Daoy (cell line): ENCODE measurements at regions not wholly inside any gene's neighbourhood (a gene's known extent, or its start where the extent isn't known, plus 50 kb on each side); places are given as distances from the start of the nearest gene placed in this dataset.
"Not testable (repeated sequence)": the region's sequence is repeated elsewhere in the genome, so short reads cannot be mapped to it uniquely, and the experiment has no call there.

ENCODE experiments used
- DNase-seq: peaks from one replicate; pipeline ENCODE4 v3.0.0-alpha.2; 2015; ENCODE audit warnings: low read depth

DNA sequence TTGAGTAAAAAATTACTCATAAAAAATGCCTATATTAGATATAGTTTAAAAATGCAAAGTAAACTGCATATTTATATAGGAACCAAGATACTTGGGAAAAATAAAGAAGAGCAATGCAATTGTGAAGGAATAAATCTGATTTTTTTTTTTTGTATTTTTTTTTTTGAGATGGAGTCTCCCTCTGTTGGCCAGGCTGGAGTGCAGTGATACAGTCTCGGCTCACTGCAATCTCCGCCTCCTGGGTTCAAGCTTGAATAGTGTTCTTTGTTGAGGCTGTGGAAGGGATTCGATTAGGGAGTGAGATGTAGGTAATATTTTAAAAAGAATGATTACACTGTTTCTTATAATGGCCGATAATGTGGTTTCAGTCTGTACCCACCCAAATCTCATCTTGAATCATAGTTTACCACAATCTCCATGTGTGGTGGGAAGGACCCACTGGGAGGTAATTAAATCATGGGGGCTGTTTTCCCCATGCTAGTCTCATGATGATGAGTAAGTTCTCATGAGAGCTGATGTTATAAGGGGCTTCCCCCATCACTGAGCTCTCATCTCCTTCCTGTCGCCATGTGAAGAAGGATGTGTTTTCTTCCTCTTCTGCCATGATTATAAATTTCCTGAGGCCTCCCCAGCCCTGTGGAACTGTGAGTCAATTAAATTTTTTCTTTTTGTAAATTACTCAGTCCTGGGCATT, 1765.9 kb downstream of the PLA2G4A start:
- peak; percentile 2 for DNase-seq

DNA sequence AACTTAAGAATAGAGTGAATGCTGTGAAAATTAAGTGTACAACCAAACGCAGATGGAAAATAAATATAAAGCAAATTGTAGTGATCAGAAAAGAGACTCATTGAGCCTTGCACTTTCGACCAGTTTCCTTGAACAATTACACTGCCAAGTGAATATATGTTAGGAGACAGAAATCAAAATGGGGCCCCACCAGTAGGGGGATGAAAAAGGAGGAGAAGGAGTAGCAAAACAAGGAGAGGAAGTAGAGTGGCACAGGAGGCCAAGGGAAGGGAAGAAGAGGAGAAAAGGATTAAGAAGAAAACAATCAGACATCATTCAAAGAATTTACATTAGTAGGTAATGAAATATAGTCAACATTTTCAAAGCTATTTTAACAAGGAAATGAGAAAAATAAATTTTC, 1770.6 kb downstream of the PLA2G4A start:
- DNase-seq: no peak

DNA sequence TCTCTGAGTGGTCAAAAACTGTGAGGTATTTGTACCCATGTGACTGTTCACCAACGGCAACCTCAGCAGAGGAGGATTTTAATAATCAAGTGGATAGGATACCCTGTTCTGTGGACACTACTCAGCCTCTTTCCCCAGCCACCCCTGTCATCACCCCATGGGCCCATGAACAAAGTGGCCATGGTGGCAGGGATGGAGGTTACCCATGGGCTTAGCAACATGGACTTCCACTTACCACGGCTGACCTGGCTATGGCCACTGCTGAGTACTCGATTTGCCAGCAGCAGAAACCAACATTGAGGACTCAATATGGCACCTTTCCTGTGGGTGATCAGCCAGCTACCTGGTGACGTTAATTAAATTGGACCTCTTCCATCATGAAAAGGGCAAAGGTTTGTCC, 1782.7 kb downstream of the PLA2G4A start:
- DNase-seq: no peak

GRCh38 chr1:188615321-188615720, 1786.6 kb downstream of the PLA2G4A start:
- DNase-seq: no peak

GRCh38 chr1:188620236-188620635, 1791.5 kb downstream of the PLA2G4A start:
- DNase-seq: no peak

GRCh38 chr1:188641566-188642211, 1812.9 kb downstream of the PLA2G4A start:
- no peak for DNase-seq

DNA sequence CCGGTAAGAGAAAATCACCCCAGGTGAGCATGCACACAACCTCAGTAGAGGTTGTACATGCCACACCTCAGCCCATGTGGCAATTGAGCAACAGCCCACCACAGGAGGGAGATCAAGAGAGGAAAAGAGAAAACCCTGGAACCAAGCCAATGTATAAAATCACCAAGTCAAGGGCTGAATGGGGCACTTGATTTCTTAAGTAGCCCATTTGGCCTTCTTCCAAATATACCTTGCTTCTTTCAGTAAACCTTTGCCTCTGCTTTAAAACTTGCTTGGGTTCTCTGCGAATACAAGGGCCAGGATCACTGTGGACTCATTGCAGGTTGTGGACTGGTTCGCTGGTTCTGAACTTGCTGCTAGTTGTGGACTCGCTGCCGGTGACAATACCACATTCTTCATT, 1814.0 kb downstream of the PLA2G4A start:
- DNase-seq: peak; percentile 6

GRCh38 chr1:188652678-188653077, 1823.9 kb downstream of the PLA2G4A start:
- DNase-seq: peak; percentile 59

DNA sequence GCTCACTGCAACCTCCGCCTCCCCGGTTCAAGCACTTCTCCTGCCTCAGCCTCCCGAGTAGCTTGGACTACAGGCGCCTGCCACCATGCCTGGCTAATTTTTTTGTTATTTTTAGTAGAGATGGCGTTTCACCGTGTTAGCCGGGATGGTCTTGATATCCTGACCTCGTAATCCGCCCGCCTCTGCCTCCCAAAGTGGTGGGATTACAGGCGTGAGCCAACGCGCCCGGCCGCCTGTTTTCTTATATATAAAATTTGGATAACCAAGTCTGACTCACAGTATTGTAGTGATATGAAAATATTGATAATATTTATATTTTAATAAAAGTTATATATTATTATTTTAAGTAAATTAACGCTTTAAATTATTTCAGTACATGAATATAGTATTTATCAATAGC, 1821.7 kb downstream of the BRINP3 start:
- DNase-seq: not testable (repeated sequence)

- DNase-seq: no peak
These were observed 1817.1 kb downstream of the BRINP3 start for GRCh38 chr1:188660572-188660971.

- no peak for DNase-seq
These were observed 1812.2 kb downstream of the BRINP3 start for GRCh38 chr1:188665477-188665876.

GRCh38 chr1:188668083-188668482, 1809.6 kb downstream of the BRINP3 start:
- DNase-seq: no peak

- DNase-seq: peak; percentile 34
These were observed 1807.8 kb downstream of the BRINP3 start for GRCh38 chr1:188669728-188670382.

DNA sequence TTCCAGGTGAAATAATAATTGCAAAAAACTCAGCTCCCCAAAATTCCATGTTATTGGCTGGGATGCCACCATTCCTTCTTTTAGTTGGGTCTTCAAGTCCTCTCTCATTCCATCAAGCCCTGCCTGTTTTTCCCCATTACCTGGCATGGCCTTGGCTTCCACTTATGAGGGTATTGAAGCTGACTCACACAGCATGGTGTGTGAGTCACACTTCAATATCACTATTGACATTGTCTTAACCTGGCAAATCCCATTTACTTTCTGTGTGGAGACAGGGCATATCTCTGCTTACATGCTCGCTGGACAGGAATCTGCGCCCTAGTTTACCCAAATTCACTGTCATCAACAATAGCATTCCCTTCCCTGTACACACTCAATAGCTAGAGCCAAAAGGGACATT, 1806.8 kb downstream of the BRINP3 start:
- peak; percentile 62 for DNase-seq

GRCh38 chr1:188672153-188672552, 1805.5 kb downstream of the BRINP3 start:
- no peak for DNase-seq

GRCh38 chr1:188689542-188689941, 1788.1 kb downstream of the BRINP3 start:
- DNase-seq: peak; percentile 86

DNA sequence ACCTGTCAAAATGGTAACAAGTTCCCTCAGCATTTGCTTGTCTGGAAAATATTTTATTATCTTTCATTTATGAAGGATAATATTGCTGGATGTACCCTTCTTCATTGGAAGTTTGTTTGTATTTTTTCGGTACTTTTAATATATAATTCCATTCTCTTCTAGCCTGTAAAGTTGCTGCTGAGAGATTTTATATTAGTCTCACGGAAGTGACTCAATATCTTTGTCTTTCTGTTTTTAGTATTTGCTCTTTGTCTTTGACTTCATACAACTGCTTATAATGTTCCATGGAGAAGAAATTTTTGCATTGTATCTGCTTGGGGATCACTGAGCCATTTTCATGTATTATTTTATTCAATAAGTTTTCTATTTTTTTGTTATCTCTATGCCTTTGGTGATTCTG, 1777.5 kb downstream of the BRINP3 start:
- DNase-seq: no peak

DNA sequence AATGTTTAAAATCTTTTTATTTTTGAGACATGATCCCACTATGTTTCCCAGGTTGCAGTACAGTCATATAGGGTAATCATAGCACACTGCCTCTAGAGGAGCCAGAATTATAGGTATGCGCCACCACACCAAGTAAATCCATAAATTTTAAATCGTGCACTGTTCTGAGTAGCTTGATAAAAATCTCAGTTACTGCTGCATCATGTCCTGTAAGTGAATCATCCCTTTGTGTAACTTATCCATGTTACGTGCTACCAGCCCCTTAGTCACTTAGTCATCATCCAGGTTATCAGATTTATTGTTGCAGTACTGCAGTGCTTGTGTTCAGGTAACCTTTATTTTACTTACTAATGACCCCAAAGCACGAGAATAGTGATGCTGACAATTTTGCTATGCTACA, 1770.9 kb downstream of the BRINP3 start:
- DNase-seq: peak; percentile 79

DNA sequence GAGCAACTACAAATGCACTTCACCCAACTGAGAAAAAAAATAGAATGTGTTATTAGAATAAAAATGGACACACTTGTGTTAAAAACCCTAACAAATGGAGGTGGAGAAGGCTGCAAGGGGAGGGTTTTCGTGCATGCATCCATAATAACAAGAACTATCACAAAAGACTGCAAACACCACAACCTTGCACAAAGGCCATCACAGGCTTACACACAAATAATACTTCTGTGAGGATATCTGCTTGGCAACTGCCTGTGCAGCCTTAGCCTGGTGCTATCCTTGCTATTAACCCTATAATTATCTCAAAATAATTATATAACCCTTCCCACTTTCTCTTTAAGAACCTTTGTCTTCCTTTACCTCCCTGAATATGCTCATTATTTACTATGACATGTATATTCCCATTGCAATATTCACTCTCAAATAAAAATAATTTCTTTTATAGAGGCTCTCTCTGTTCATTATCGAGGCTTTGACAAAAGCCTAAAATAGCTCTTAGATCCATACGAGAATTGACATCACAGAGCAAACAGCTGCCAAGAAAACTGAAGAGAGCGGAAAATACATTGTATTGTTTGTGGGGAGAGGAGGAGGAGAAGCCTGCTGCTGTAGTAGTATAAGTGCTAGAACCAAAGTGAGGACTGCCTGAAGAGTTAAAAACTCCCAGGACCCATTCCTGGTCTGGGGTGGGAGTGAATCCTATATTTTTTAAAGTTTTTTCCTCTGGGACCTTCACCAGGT, 1768.7 kb downstream of the BRINP3 start:
- DNase-seq: no peak

DNA sequence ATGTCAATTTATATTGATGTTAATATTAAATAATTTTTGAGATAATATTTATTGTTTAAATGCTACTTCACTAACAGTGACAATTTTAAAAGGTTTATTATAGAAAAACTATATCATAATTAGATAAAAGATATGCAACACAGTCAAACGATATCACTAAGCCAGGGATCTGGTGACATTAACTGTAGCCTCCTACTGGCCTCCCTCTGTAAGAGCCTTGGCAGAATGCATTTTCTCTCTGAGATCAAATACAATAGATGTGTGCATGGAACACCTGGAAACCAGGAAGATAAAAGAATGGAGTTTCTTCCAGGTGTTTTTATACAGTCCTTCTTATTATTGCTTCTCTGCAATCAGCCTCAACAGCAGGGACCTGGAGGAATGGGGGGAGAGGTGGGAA, 1762.1 kb downstream of the BRINP3 start:
- DNase-seq: no peak

- no peak for DNase-seq
These were observed 1757.9 kb downstream of the BRINP3 start for GRCh38 chr1:188719735-188720134.

- DNase-seq: no peak
These were observed 1754.2 kb downstream of the BRINP3 start for GRCh38 chr1:188723332-188724020.
